ENCODE measurements at regions not wholly inside any gene's neighbourhood (a gene's known extent, or its start where the extent isn't known, plus 50 kb on each side); places are given as distances from the start of the nearest gene placed in this dataset.
"Not testable (repeated sequence)": the region's sequence is repeated elsewhere in the genome, so short reads cannot be mapped to it uniquely, and the experiment has no call there.

- Histone ChIP-seq H3K4me3 (no peak overlapping the region), H3K79me2 (ENCODE audit: control insufficient read depth, insufficient read depth, low read length) (no peaks in the 10 kb centered on the region), H3K4me1 (replicated peaks in 1 of 2; ENCODE audit: control insufficient read depth in 2 of 2, insufficient read depth in 2 of 2, low read length in 2 of 2) (no peaks in the 10 kb centered on the region), H3K27me3 (ENCODE audit: control insufficient read depth in 2 of 2, insufficient read depth in 2 of 2, low read length in 2 of 2) (peaks cover 0 to 3% of the 10 kb centered on the region in 2 experiments; a peak in 2 of 5 replicates), H4K20me1 (replicated peaks; ENCODE audit: control insufficient read depth, insufficient read depth, low read length) (no peaks in the 10 kb centered on the region), H3K9ac (ENCODE audit: insufficient read depth in 1 of 2, low read depth in 2 of 2, low read length in 2 of 2) (no peak overlapping the region), H3K27ac (ENCODE audit: extremely low read depth, low read depth, low read length) (no peak overlapping the region), H3K36me3 (ENCODE audit: control insufficient read depth, insufficient read depth, low read length) (no peaks in the 10 kb centered on the region), H3K9me3 (replicated peaks; ENCODE audit: control insufficient read depth, insufficient read depth, low read depth, low read length) (no peaks in the 10 kb centered on the region), H2AFZ (ENCODE audit: low read depth, low read length) (no peak overlapping the region), H3K4me2 (ENCODE audit: insufficient read depth, low read length) (no peak overlapping the region), H3K9me1 (ENCODE audit: control insufficient read depth, insufficient read depth, low read length) (no peaks in the 10 kb centered on the region)
- ChIA-PET CTCF (ENCODE audit: low intra/inter-chr PET ratio) (no interaction called here), POLR2A (interaction anchor here (0.6 kb wide), 1 partner anchor 1386 kb away, joined by 3 read pairs; the partner anchor contains the start of gene SBDS)
- no TSS peak for BruUV-seq (replicated peaks)
- intact Hi-C loops (cut with micrococcal nuclease): no loop called here
- no peak for ATAC-seq
- TF ChIP-seq ESRRA (IDR thresholded peaks at IDR 0.05; ENCODE audit: borderline replicate concordance, low read depth) (0 out of 2 replicates have a peak, but pooled peaks have one; percentile 24), NFIX (CRISPR knock-in tag; IDR thresholded peaks at IDR 0.05; ENCODE audit: low read depth) (no peak)
- no peak for FAIRE-seq
- in situ Hi-C loops (cut with MboI): loop anchor here (25.0 kb wide), 1 partner anchor 128 kb away; no protein-coding TSS in a partner anchor
- 7% methylated on average over 3 of the region's 3 CpGs for WGBS (ENCODE audit: insufficient coverage, low coverage, missing lambda C conversion rate)
- no peak for DNase-seq (ENCODE audit: extremely low read depth in 1 of 4, low spot score in 3 of 4)
These were observed 235.5 kb downstream of the ZNF92 start for GRCh38 chr7:65609131-65609530.

- in situ Hi-C loops (cut with MboI): loop anchor here (25.0 kb wide), 1 partner anchor 124 kb away; no protein-coding TSS in a partner anchor
- BruUV-seq (replicated peaks); POLR2A ChIA-PET; H3K27ac ChIP-seq (ENCODE audit: extremely low read depth, low read depth, low read length); CTCF ChIA-PET (ENCODE audit: low intra/inter-chr PET ratio); FAIRE-seq; H3K36me3 ChIP-seq (ENCODE audit: control insufficient read depth, insufficient read depth, low read length); H2AFZ ChIP-seq (ENCODE audit: low read depth, low read length); H3K4me1 ChIP-seq (replicated peaks in 1 of 2; ENCODE audit: control insufficient read depth in 2 of 2, insufficient read depth in 2 of 2, low read length in 2 of 2); H4K20me1 ChIP-seq (replicated peaks; ENCODE audit: control insufficient read depth, insufficient read depth, low read length); intact Hi-C loops (cut with micrococcal nuclease); H3K27me3 ChIP-seq (ENCODE audit: control insufficient read depth in 2 of 2, insufficient read depth in 2 of 2, low read length in 2 of 2); H3K9ac ChIP-seq (ENCODE audit: insufficient read depth in 1 of 2, low read depth in 2 of 2, low read length in 2 of 2); DNase-seq (ENCODE audit: extremely low read depth in 1 of 4, low spot score in 3 of 4); H3K4me3 ChIP-seq; ATAC-seq; H3K79me2 ChIP-seq (ENCODE audit: control insufficient read depth, insufficient read depth, low read length); H3K9me1 ChIP-seq (ENCODE audit: control insufficient read depth, insufficient read depth, low read length); H3K4me2 ChIP-seq (ENCODE audit: insufficient read depth, low read length); H3K9me3 ChIP-seq (replicated peaks; ENCODE audit: control insufficient read depth, insufficient read depth, low read depth, low read length): not testable (repeated sequence)
- WGBS (ENCODE audit: insufficient coverage, low coverage, missing lambda C conversion rate): 0% methylated on average over 6 of the region's 6 CpGs
These were observed 240.1 kb downstream of the ZNF92 start for GRCh38 chr7:65613644-65614289.

- H3K9me1 ChIP-seq (ENCODE audit: control insufficient read depth, insufficient read depth, low read length); ATAC-seq; H3K27me3 ChIP-seq (ENCODE audit: control insufficient read depth in 2 of 2, insufficient read depth in 2 of 2, low read length in 2 of 2); CTCF ChIA-PET (ENCODE audit: low intra/inter-chr PET ratio); BruUV-seq (replicated peaks); H3K9me3 ChIP-seq (replicated peaks; ENCODE audit: control insufficient read depth, insufficient read depth, low read depth, low read length); H3K4me1 ChIP-seq (replicated peaks in 1 of 2; ENCODE audit: control insufficient read depth in 2 of 2, insufficient read depth in 2 of 2, low read length in 2 of 2); H3K36me3 ChIP-seq (ENCODE audit: control insufficient read depth, insufficient read depth, low read length); H3K79me2 ChIP-seq (ENCODE audit: control insufficient read depth, insufficient read depth, low read length); FAIRE-seq; H3K9ac ChIP-seq (ENCODE audit: insufficient read depth in 1 of 2, low read depth in 2 of 2, low read length in 2 of 2); intact Hi-C loops (cut with micrococcal nuclease); H3K27ac ChIP-seq (ENCODE audit: extremely low read depth, low read depth, low read length); H4K20me1 ChIP-seq (replicated peaks; ENCODE audit: control insufficient read depth, insufficient read depth, low read length); DNase-seq (ENCODE audit: extremely low read depth in 1 of 4, low spot score in 3 of 4); POLR2A ChIA-PET; H3K4me3 ChIP-seq; H3K4me2 ChIP-seq (ENCODE audit: insufficient read depth, low read length); H2AFZ ChIP-seq (ENCODE audit: low read depth, low read length): not testable (repeated sequence)
- in situ Hi-C loops (cut with MboI): loop anchor here (25.0 kb wide), 1 partner anchor 121 kb away; no protein-coding TSS in a partner anchor
- 3% methylated on average over 3 of the region's 3 CpGs for WGBS (ENCODE audit: insufficient coverage, low coverage, missing lambda C conversion rate)
These were observed 242.5 kb downstream of the ZNF92 start for GRCh38 chr7:65616111-65616510.

All from K562 (cell line).